Islet precursor cell (in vitro differentiated cells): ENCODE measurements at regions not wholly inside any gene's neighbourhood (a gene's known extent, or its start where the extent isn't known, plus 50 kb on each side); places are given as distances from the start of the nearest gene placed in this dataset.

Experiments
- DNase-seq: peaks from one replicate; pipeline ENCODE4 v3.0.0-alpha.2; 2018

DNA sequence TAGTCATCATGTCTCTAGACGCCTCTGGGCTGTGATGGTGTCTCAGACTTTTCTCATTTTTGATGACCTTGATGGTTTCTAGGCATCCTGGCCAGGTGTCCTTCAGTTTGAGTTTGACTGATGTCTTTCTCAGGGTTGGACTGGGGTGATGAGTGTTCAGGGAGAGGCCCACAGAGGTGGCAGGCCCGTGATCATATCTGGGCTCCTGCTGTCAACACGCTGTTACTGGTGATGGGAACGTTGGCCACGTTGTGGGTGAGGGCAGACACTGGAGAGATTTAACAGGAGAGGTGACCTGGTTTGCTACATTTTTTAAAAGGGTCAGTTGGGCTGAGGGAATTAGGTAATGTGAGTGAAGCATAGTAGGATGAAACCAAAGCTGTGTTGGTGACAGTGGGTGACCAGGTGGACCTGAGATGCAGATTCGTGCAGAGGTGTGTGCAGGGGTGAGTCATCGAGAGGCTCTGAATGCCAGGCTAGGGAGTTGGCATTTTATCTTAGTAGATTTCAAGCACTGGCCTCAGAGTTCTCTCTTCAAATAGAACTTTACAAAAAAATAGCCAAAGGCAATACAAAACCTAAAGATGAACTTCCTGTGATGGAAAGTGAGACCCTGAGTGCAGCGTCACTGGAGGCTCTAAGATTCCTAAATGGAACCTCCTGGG is 174.1 kb downstream of the CDH26 start:
- no peak for DNase-seq

DNA sequence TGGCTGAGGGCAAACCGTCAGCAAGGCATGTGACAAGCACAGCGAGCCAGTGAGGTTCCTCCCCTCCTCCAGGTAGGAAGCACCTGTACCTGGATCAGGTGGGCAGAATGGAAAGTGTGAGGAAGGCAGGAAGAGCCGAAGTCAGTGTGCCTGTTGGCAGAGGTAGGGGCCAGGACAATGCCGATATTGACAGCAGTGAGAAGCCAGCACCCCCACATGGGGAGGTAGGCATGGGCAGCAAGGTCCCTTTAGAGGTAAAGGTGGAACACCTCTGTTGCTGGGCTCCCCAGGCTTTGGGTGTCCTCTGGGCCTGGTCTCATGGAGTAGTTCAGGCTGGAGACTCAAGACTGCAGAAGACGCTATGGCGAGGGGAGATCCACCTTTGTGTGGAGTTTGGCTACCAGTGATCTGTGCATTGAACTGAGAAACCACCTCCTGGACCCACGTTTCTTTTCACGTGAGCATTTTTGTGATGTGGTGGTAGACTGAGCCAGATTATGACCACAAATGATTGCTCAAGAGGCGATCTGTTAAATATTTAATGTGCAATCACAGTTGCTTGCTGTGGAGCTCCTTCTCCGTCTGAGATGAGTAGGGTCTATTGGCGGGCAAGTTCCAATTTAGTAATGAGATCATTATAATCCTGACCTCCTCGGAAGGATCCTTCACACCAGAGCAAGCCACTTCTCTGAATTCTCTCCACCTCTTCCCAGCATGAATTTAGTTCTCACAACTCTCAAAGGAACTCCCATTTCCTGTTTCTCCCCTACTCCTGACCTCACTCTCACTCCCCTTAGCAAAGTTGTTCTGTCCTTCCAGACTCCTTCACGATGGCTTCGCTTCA is 174.8 kb downstream of the CDH26 start:
- DNase-seq: no peak

DNA sequence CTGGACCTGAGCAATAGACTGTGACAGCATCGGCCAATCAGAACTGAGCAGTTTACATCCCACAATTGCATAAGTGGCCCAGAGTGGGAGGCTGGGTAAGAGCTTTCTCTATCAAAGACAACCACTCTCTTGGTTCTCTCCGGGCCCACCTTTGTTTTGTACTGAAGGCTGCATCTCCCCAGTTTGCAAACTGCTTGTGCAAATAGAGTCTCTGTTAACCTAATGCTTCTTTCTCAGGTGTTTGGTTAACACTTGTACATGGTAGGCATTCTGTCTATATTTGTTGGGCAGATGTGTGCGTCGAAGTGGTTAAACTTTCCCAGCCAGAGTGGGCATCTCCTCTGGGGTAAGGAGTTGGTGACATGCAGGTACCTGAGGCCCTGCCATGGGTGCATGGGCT is 177.1 kb downstream of the CDH26 start:
- DNase-seq: no peak

DNA sequence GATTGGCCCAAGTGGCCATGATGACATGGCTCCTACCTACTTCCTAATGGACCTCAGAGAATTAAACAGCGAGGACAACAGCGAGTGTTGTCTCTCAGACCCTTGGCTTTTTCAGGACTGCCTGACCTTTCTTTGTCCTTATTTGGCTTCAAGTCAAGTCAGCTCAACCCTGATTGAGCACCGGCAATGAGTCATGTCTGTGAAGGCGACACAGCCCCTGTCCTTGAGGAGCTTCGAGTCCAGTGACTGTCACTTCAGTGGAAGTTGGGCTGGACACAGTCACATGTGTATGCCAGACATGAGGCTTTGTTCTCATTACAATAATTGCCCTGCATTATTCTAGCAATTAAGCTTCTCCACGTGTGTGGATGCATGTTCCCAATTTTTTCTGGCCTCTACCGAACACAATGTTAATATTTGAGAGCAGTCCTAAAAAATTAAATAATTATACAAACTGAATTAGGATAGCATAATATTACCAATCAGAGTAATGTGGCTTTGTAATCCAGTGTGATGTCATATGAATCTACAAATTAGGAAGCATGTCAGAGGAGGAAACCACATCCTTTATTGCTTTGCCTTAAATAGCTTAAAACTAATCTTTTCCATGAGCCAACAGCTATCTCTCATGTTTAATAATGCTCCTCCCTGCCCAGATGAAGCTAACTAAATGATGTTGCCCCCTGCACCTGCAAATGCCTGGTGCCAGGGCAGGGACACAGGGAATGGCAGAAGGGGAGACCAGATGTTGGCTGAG is 178.6 kb downstream of the CDH26 start:
- no peak for DNase-seq

DNA sequence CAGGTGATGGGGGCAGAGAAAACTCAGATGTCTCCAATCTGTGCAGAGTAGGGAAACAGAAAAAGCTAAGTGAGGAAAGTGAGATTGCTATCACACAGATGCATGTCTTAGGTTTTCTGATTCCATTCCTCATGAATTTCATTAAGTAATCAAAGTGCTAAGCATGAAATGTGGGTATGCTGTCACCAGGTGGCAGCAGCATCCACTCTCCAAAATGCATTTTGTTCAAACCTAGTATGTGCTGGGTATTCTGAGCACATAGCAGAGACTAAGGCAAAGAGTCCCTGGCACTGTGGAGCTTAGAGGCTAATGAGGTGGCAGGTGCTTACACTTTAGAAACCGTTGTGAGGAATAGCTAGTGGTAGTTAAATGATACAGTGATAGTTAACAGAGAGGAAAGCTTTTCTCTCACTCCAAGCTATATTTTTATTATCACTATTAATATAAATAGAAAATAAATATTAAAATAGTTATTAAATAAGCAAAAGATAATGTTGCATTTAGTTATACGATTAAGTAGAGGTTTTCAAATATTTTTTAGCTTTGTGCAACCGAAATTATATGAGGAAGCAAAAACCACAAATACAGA is 179.5 kb downstream of the CDH26 start:
- no peak for DNase-seq

DNA sequence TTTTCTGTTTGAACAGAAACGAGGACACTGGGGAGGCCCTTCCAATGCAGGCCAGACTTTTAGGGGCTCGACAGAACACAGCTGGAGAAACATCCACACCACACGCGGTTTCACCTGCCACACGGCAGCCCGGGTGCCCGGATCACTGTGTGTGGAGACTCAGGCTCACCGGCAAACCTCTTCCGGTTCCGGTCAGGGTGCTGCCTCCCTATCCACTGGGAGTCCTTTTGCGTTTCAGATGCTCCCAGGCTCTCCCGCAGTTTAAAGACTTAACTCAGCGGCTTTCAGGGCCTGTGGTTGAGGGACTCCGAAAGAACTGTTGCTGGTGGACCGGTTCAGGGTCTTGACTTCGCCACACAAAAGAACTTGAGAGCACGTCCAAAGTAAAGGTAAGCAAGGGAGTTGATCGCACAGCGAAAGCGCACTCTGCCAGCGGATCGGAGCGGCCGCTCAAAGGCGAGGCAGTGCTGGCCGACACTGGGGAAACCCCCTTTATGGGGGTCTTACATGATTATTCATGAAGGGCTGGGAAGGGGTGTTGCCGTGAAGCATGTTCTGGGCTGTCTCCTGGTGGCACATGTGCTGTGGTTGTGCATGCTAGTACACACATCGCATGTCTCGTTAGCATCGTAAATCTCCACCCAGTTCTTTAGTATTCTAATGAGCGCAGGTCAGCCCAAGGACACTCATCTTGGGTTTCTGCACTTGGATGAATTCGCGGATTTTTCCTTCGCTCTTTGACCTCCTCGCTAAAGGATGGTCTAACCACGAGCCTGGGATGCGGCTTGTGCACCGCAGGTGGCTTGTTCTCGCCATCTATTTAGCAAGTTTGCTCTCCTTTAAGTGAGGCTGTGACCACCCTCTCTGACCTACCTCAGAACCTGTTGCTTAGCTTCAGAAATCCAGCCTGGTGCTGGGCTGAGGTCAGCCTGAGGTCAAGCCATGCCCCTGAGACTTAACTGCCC is 180.3 kb downstream of the CDH26 start:
- DNase-seq: no peak

DNA sequence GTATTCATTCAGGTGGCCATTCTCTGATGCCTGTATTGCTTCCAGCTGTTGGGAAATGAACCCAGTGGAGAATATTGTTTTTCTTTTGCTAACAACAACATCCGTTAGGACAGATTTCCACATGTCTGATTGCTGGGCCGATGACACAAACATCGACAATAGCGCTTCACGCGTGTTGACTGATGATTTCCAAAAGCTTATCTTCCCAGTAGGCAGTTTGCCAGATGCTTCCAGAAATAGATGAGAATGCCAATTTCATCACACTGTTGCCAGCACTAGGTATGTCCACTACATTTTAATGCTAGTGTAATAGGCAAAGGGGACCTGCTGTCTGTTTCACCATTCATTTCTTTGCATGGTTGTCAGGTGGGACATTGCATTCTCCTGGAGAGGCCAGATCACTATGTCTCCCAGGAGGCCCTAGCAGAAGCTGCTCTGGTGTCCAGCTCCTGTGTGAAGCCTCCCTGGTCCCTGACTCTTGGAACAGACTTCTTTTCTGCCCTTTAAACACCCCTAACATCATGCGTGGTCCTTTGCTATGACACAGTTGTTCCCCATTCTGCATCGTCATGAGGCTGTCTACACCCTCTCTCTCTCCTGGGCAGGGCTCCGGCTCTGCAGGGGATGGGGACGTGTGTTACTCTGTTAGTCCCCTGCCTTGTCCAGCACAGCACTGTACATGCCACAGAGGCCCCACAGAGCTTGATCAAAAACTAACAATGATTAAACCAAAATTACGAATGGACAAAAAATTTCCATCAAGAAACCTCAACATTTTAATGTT is 181.6 kb downstream of the CDH26 start:
- no peak for DNase-seq

DNA sequence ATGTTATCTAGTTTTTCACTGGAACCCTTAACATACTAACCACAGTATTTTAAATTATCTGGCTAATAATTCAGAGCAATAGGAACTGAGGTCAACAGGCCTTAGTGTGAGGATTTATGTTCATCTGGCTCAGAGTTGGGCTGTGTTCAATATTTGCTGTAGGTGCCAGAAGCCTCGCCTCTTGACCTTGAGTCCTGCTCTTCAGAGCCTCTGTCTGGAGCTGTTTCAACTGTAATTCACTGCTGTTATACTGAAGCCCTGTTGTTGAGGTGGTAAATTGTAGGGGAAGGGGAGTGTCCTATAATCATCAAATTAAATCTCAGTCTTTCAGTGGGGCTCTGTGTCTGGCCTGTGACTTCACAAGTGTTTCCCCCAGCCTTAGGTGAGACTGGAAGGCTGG is 184.4 kb downstream of the CDH26 start:
- DNase-seq: no peak

DNA sequence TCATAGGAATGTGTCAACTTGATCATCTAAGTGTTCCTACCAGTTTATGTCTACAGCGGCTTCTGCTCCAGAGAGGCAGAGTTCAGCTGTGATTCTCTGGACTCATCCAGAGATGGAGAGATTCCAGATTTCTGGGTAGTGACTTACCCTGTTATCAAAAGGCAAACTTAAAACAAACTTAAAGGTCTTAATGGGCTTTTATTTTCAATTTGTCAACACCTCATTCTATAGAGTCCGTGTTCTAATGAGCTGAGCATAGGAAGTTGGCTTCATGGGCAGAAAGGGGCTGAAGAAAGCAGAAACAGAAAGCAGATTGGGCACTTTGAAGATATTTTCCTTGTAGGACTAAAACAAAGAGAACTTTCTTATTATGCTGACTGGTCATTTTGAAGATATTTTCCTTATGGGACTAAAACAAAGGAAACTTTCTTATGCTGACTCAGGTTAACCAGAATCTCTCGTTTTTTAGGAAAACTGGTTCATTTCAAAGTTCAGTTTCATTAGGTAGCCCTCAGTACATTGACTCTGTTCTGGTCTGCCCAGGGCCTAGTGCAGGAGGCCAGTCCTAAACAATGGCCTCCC is 185.1 kb downstream of the CDH26 start:
- no peak for DNase-seq

DNA sequence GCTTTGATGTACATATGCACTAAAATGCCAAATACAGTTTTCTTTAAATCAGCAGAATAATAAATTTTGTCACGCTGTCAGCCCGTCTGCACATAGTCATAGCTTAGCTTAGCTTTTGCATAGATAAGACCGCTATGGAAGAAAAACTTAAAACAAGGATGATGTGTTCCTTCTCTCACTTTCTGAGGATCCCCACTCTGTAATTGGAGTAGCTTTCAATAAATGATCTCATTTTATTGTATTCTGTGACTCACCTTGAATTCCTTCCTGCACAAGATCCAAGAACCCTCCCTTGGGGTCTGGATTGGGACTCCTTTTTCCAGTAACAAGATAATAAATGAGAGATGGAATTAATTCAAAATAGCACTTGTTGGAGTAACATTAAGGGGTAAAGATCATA is 186.2 kb downstream of the CDH26 start:
- DNase-seq: no peak

DNA sequence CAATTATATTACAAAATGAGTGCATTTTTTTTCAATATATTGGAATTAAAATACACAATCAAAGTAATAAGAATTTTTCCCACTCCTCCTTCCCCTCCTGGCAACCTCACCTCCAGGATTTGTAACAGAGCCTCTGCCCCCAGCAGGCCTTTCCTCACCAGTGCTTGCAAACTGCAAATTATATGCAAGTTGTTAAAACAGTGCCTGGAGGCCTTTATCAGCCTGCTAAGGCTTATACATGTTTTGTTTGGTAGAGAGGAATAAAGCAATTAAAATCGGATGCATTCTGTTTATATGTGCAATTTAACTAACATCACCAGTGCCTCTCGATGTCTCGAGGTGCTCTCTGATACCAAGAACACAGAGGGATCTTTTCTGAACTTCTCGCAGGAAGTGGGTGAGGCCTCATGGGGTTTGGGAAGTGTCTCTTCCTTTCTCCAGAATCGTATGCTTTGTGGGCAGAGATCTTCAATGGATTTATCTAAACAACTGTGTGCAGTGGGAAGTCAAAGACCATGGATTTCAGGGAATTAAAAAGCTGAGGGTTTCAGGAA is 186.8 kb downstream of the CDH26 start:
- DNase-seq: no peak

DNA sequence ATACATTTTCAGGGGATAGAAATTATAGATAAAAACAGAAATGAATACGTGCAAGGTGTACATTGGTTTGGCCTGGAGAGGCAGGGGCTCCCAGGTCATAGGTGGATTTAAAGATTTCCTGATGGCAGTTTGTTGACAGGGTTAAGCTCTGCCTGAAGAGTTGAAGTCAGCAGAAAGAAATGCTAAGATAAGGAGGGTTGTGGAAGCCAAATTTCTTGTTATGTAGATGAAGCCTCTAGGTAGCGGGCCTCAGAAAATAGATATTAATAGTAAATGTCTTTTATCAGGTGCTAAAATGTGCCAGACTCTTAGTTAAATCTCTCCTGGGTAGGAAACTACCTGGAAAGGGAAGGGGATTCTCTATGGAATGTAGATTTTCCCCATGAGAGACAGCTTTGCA is 188.8 kb downstream of the CDH26 start:
- DNase-seq: no peak

DNA sequence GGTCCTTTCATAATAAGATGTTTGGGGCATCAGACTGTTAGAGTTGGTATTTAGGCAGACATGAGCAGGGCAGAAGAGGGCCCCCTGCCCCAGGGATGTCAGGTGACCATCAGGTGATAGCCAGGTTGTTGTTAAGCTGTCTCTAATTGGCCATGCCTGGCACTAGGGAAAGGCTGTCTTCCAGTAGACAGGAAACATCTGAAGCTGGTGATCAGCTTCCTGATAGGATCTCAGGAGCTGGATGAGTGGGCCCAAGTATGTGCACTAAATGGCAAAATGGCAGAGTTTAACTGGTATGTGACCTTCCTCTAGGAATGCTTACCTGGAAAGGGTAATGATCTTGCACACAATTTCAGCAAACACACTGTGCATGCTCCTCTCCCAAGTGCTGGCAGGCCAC is 190.7 kb downstream of the CDH26 start:
- peak; percentile 61 for DNase-seq

DNA sequence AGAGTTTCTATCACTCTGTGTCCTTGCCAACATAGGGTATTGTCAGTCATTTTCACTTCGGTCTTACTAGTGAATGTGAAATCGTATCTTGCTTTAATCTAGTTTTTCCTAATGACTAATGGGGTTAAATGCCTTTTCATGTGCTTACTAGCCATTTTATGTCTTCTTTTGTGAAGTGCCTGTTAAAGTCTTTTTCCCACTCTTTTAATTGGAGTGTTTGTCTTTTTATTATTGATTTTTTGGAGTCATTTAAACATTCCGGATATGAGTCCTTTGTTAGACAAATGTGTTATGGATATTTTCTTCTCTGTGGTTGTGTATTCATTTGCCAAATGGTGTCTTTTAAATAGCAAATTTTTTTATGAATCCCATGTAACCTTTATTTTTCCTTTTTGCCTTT is 194.6 kb downstream of the CDH26 start:
- no peak for DNase-seq

DNA sequence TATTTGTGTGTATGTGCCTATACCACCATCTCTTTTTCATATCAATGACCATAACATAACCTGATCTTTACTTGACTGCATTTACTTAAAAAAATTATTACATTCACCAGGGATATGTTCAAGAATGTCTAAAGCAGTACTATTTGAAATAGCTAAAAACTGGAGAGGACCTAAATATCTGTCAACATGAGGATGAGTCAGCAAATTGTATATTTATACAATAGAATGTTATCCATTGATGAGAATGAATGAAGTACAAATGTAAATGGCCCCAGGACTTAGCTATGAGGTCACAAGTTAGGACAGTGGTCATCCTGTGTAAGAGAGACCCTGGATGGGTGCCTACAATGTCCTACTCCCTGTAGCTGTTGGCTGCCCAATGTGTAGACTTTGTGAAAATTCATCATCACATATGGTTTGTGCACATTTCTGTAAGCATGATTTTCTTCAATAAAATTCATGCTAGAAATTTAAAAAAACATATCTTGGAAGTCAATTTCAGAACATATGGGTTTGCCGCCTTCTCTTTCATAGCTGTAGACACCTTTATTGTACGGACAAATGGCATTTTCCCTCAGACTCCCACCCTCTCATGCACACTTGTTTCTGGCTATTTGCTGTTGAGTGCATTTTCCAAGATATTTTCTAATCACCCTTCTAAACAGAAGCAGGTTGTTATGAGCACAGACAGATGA is 202.4 kb downstream of the CDH26 start:
- no peak for DNase-seq

DNA sequence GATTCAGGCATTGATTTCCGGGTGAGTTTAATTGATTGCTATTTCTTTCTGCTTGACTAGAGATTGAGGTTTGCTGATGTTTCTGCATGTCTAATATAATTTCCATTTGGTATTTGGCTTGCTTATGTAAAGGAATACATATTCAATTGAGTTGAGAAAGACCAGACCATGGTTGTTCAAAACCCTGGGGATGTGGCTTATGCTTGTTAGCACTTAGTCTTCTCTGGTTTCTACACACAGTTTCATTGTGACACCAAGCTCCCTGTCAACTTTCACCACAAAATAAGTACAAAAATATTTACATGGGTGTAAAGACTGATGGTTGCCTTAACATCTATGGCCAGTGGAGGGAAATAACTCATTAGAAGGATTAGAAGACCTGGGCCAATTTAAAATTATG is 209.6 kb downstream of the CDH26 start:
- no peak for DNase-seq

DNA sequence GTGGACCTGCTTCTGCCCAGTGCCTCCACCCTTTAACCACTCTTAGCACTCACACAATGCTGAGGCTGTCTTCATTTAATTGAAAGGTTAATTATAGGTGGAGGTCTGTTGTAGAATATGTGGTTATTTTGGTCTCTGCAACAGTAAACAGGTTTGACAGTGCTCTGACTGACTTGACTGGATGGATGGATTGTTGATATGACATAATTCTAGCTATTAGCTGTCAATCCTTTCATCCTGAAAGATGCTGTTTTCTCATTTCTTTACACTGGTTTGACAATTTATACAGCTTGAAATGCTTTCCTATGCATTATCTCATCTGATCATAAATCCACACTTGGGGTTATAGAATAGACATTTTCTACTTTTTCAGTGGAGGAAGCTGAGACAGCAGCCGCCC is 210.7 kb downstream of the CDH26 start:
- no peak for DNase-seq

DNA sequence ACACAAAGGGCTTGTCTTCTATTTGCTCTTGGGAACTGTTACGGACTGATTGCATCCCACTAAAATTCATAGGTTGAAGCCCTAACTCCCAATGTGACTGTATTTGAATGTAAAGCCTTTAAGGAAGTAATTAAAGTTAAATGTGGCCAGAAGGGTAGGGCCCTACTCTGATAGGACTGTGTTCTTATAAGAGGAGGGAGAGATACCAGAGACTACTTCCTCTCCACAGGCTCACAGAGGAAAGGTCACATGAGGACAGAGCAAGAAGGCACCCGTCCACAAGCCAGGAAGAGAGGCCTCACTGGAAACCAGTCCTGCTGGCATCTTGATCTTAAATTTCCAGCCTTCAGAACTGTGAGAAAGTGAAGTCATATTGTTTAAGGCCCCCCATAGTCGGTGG is 211.9 kb downstream of the CDH26 start:
- no peak for DNase-seq

DNA sequence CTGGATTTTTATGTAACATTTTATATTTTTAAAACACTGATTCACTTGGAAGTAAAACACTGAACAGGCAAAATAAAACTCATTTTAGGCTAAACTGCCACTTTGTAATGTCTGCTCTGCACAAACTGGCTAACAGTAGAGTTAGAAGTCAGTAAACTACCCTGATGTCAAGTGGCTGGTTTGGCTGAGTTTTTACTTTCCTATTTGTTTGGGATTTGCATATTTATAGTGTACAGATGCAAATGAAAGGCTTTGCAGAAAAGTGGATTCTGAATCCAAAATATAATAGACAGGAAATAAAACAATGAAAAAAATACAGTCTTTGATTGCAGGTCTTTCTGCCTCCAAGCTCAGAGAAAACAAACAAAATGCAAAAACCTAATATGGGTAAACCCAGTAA is 213.1 kb downstream of the CDH26 start:
- no peak for DNase-seq

DNA sequence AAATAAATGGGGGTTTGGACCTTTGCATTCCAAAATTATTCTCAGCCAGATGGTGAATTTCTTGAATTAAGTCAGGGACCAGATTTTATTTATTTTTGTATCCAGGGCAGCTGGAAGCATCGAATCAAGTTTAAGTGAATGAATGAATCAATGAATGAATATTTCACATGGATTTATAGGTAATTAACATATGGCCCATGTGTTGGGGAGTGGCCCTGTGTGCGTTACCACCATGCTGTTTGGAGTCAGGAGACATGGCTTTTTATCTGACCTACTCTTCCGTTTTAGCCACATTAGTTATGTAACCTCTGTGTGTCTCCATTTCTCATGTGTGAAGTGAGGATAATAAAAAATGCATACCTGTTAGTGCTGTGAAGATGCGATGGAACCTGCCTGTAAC is 213.5 kb downstream of the CDH26 start:
- DNase-seq: no peak
